AG09309 (cell line): ENCODE measurements at regions not wholly inside any gene's neighbourhood (a gene's known extent, or its start where the extent isn't known, plus 50 kb on each side); places are given as distances from the start of the nearest gene placed in this dataset.

Experiments used
- DNase-seq: peaks from one replicate; pipeline ENCODE4 v3.0.0-alpha.2; 2010; ENCODE audit warnings: low read depth
- H3K4me3 ChIP-seq: 2 replicates; pipeline ENCODE4 v1.5.1; 2011; ENCODE audit warnings: mild to moderate bottlenecking, low read depth, low read length, moderate library complexity; ENCODE audit not compliant: control insufficient read depth
- CTCF ChIP-seq: IDR thresholded peaks from 2 replicates; pipeline ENCODE4 v1.5.1; 2011; ENCODE audit warnings: mild to moderate bottlenecking, low read depth, low read length, inconsistent platforms; ENCODE audit not compliant: insufficient read depth, control insufficient read depth; ENCODE audit errors: missing control alignments

GRCh38 chr3:64809086-64809485 lies 121.3 kb upstream of the ADAMTS9 start:
- TF ChIP-seq CTCF = no peak
- no peak for DNase-seq
- no peak overlapping the region for H3K4me3 ChIP-seq

- no peak for DNase-seq
- H3K4me3 ChIP-seq = no peak overlapping the region
- TF ChIP-seq CTCF = no peak
Observed at GRCh38 chr3:64808061-64808460, 120.3 kb upstream of the ADAMTS9 start.

GRCh38 chr3:64806668-64807605 lies 119.1 kb upstream of the ADAMTS9 start:
- no peak for DNase-seq
- no peak overlapping the region for H3K4me3 ChIP-seq
- no peak for TF ChIP-seq CTCF

- TF ChIP-seq CTCF = no peak
- no peak overlapping the region for H3K4me3 ChIP-seq
- DNase-seq = no peak
Observed at GRCh38 chr3:64805978-64806377, 118.2 kb upstream of the ADAMTS9 start.

GRCh38 chr3:64805248-64805647 lies 117.4 kb upstream of the ADAMTS9 start:
- H3K4me3 ChIP-seq = no peak overlapping the region
- no peak for DNase-seq
- no peak for TF ChIP-seq CTCF

- no peak overlapping the region for H3K4me3 ChIP-seq
- TF ChIP-seq CTCF = no peak
- DNase-seq = no peak
Observed at GRCh38 chr3:64803469-64803868, 115.7 kb upstream of the ADAMTS9 start.
